Stomach (tissue), 4 donors: ENCODE measurements at regions not wholly inside any gene's neighbourhood (a gene's known extent, or its start where the extent isn't known, plus 50 kb on each side); places are given as distances from the start of the nearest gene placed in this dataset.

ENCODE experiments used
- CTCF ChIP-seq, 7 experiments: fragments of 450-650 bp in 4 of 7; fragments of 200-600 bp in 3 of 7; sonication (generic) in 3 of 7; IDR thresholded peaks; one replicate each; pipeline ENCODE4 v1.5.1; 2016 to 2019; ENCODE audit warnings: antibody characterized with exemption in 7 of 7, control low read depth in 2 of 7, mild to moderate bottlenecking in 1 of 7
- POLR2A ChIP-seq, 4 donors: fragments of 450-650 bp; IDR thresholded peaks; one replicate each; pipeline ENCODE4 v1.6.1; 2016; ENCODE audit warnings: antibody characterized with exemption in 4 of 4, control low read depth in 2 of 4, mild to moderate bottlenecking in 1 of 4, moderate library complexity in 1 of 4

GRCh38 chr6:44525761-44526351 is 138.3 kb downstream of the CDC5L start:
- TF ChIP-seq POLR2A (IDR thresholded peaks at IDR 0.05) (no peak), CTCF (IDR thresholded peaks at IDR 0.05) (no peak)
